T-helper 17 cell (primary cell): ENCODE measurements at regions not wholly inside any gene's neighbourhood (a gene's known extent, or its start where the extent isn't known, plus 50 kb on each side); places are given as distances from the start of the nearest gene placed in this dataset.
"Not testable (repeated sequence)": the region's sequence is repeated elsewhere in the genome, so short reads cannot be mapped to it uniquely, and the experiment has no call there.

Experiments
- ATAC-seq: fragments of 150-1000 bp; cut with Tn5 transposase; 2 replicates; pipeline ENCODE4 v1.10.0; 2021; ENCODE audit warnings: mild to moderate bottlenecking, moderate library complexity
- DNase-seq, 3 donors: peaks; one replicate each; pipeline versions ENCODE4 v3.0.0 to v3.0.0-alpha.2; 2020 to 2021
- H3K9me3 ChIP-seq: one replicate; pipeline ENCODE4 v1.7.0; 2013; ENCODE audit warnings: low read length, mild to moderate bottlenecking; ENCODE audit not compliant: control insufficient read depth, poor library complexity, severe bottlenecking
- H3K27ac Mint-ChIP-seq: one replicate; pipeline ENCODE4 v1.8.0; 2022; ENCODE audit warnings: mild to moderate bottlenecking, moderate library complexity, mixed read lengths
- H3K27me3 Mint-ChIP-seq: one replicate; pipeline ENCODE4 v1.8.0; 2022; ENCODE audit warnings: mixed read lengths
- H3K36me3 Mint-ChIP-seq: one replicate; pipeline ENCODE4 v1.8.0; 2022; ENCODE audit warnings: low read depth, mixed read lengths
- H3K4me1 Mint-ChIP-seq: one replicate; pipeline ENCODE4 v1.8.0; 2022; ENCODE audit warnings: mild to moderate bottlenecking, mixed read lengths
- H3K4me3 Mint-ChIP-seq: one replicate; pipeline ENCODE4 v1.8.0; 2022; ENCODE audit warnings: mild to moderate bottlenecking, moderate library complexity, mixed read lengths

- no peak for ATAC-seq
- H3K27me3 Mint-ChIP-seq = peaks cover 7% of the 10 kb centered on the region
- no peaks in the 10 kb centered on the region for H3K4me1 Mint-ChIP-seq
- H3K36me3 Mint-ChIP-seq = no peaks in the 10 kb centered on the region
- no peak for DNase-seq
- H3K4me3 Mint-ChIP-seq = no peak overlapping the region
- H3K27ac Mint-ChIP-seq = no peak overlapping the region
- no peaks in the 10 kb centered on the region for H3K9me3 ChIP-seq
Measured at GRCh38 chr11:96538622-96539021, 148.8 kb downstream of the JRKL start.

DNA sequence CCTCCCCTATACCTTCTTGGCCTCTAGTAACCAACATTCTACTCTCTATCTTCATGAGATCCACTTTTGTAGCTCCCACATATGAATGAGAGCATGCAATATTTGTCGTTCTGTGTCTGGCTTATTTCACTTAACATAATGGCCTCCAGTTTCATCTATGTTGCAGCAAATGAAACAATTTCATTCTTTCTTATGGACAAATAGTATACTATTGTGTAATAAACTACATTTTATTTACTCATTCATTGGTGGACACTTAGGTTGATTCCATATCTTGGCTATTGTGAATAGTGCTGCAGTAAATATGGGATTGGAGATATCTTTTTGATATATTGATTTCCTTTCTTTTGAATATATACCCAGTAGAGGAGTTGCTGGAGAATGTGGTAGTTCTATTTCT, 151.1 kb downstream of the JRKL start:
- Mint-ChIP-seq H3K27ac (no peak overlapping the region), H3K4me1 (no peaks in the 10 kb centered on the region), H3K36me3 (no peaks in the 10 kb centered on the region), H3K4me3 (no peak overlapping the region), H3K27me3 (peaks cover 7% of the 10 kb centered on the region)
- ATAC-seq = no peak
- no peak for DNase-seq
- no peaks in the 10 kb centered on the region for H3K9me3 ChIP-seq

- ATAC-seq = no peak
Measured at GRCh38 chr11:96543177-96543576, 153.4 kb downstream of the JRKL start.

GRCh38 chr11:96545192-96545591, 155.4 kb downstream of the JRKL start:
- not testable (repeated sequence) for H3K4me1 Mint-ChIP-seq, ATAC-seq, H3K27me3 Mint-ChIP-seq, H3K36me3 Mint-ChIP-seq, H3K27ac Mint-ChIP-seq, H3K4me3 Mint-ChIP-seq, DNase-seq, H3K9me3 ChIP-seq

More at GRCh38 chr11:96543177-96543576, 153.4 kb downstream of the JRKL start:
- H3K27me3 Mint-ChIP-seq = peaks cover 7% of the 10 kb centered on the region
- no peak for DNase-seq
- no peaks in the 10 kb centered on the region for H3K4me1 Mint-ChIP-seq
- no peak overlapping the region for H3K27ac Mint-ChIP-seq
- H3K4me3 Mint-ChIP-seq = no peak overlapping the region
- no peaks in the 10 kb centered on the region for H3K36me3 Mint-ChIP-seq
- H3K9me3 ChIP-seq = no peaks in the 10 kb centered on the region

GRCh38 chr11:96551136-96551535, 161.3 kb downstream of the JRKL start:
- Mint-ChIP-seq H3K36me3 (no peaks in the 10 kb centered on the region), H3K4me1 (no peaks in the 10 kb centered on the region), H3K27ac (no peak overlapping the region), H3K27me3 (no peaks in the 10 kb centered on the region), H3K4me3 (no peak overlapping the region)
- ATAC-seq (no peak), DNase-seq (no peak)
- no peaks in the 10 kb centered on the region for H3K9me3 ChIP-seq

DNA sequence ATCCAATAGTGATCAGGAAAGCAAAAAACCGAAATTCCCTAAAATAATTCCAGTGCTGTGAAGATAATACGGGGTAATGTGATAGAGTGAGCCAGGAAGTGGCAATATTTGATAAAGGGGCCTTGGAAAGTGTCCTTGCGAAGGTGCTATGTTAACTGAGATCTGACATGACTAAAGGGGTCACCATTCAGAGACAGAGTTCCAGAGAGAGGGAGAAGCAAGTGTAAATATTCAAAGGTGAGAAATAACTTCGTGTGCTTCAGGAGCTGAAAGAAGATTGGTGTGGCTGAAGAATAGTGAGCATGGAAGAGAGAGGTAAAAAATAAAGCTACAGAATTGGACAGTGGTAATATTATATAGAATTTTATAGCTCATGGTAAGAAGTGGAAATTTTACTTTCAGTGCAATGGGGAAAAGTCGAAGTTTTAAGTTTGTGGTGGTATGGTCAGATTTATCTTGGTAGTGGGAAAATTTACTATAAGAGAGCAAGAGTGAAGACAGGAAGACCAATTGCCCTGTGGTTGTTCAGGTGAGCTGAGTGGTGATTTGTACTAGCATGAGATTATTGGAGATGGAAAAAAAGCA, 164.5 kb downstream of the JRKL start:
- DNase-seq (no peak), ATAC-seq (no peak)
- Mint-ChIP-seq H3K36me3 (no peaks in the 10 kb centered on the region), H3K27me3 (no peaks in the 10 kb centered on the region), H3K27ac (no peak overlapping the region), H3K4me3 (no peak overlapping the region), H3K4me1 (no peaks in the 10 kb centered on the region)
- H3K9me3 ChIP-seq = no peaks in the 10 kb centered on the region

- not testable (repeated sequence) for H3K36me3 Mint-ChIP-seq, H3K4me3 Mint-ChIP-seq, H3K27ac Mint-ChIP-seq, H3K4me1 Mint-ChIP-seq, H3K27me3 Mint-ChIP-seq, ATAC-seq, DNase-seq, H3K9me3 ChIP-seq
Measured at GRCh38 chr11:96555826-96556225, 166.0 kb downstream of the JRKL start.

GRCh38 chr11:96560727-96561126, 170.9 kb downstream of the JRKL start:
- not testable (repeated sequence) for ATAC-seq, H3K36me3 Mint-ChIP-seq, H3K9me3 ChIP-seq, H3K4me1 Mint-ChIP-seq, H3K27me3 Mint-ChIP-seq, DNase-seq, H3K27ac Mint-ChIP-seq, H3K4me3 Mint-ChIP-seq

DNA sequence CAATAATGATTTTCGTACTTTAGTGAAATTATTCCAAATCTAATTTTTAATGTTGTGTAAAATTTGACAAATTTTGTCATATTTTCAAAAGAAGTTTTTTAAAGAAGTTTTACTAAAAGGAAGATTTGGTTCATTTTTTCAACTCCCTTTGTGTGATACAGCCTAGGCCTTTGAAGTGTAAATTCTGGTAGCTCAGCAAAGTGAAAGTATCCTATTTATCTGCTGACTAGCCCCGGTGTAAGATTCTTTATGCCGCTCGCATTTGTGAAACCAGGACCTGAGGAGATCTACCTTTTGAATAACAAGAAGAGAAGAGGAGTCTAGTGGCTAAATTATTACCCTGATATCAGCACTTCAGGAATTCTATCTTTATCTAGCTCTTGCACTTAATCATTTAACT, 177.4 kb downstream of the JRKL start:
- DNase-seq (no peak), ATAC-seq (no peak)
- Mint-ChIP-seq H3K27ac (no peak overlapping the region), H3K4me3 (no peak overlapping the region), H3K36me3 (no peaks in the 10 kb centered on the region), H3K4me1 (no peaks in the 10 kb centered on the region), H3K27me3 (no peaks in the 10 kb centered on the region)
- no peaks in the 10 kb centered on the region for H3K9me3 ChIP-seq

GRCh38 chr11:96567667-96568066, 177.9 kb downstream of the JRKL start:
- no peak overlapping the region for H3K27ac Mint-ChIP-seq
- no peaks in the 10 kb centered on the region for H3K27me3 Mint-ChIP-seq
- H3K4me1 Mint-ChIP-seq = no peaks in the 10 kb centered on the region
- no peak overlapping the region for H3K4me3 Mint-ChIP-seq
- ATAC-seq (no peak), DNase-seq (no peak)
- H3K36me3 Mint-ChIP-seq = no peaks in the 10 kb centered on the region
- H3K9me3 ChIP-seq = no peaks in the 10 kb centered on the region

- H3K4me3 Mint-ChIP-seq = no peak overlapping the region
- peaks cover 9% of the 10 kb centered on the region for H3K27me3 Mint-ChIP-seq
- no peaks in the 10 kb centered on the region for H3K9me3 ChIP-seq
- no peak for DNase-seq
- H3K27ac Mint-ChIP-seq = no peak overlapping the region
- H3K36me3 Mint-ChIP-seq = no peaks in the 10 kb centered on the region
- ATAC-seq = no peak
- H3K4me1 Mint-ChIP-seq = no peaks in the 10 kb centered on the region
Measured at GRCh38 chr11:96576383-96576782, 186.6 kb downstream of the JRKL start.

GRCh38 chr11:96578379-96578778, 188.6 kb downstream of the JRKL start:
- no peak overlapping the region for H3K4me3 Mint-ChIP-seq
- H3K27me3 Mint-ChIP-seq = peaks cover 9% of the 10 kb centered on the region
- H3K36me3 Mint-ChIP-seq = no peaks in the 10 kb centered on the region
- no peak overlapping the region for H3K27ac Mint-ChIP-seq
- DNase-seq (no peak), ATAC-seq (no peak)
- H3K4me1 Mint-ChIP-seq = no peaks in the 10 kb centered on the region
- no peaks in the 10 kb centered on the region for H3K9me3 ChIP-seq

DNA sequence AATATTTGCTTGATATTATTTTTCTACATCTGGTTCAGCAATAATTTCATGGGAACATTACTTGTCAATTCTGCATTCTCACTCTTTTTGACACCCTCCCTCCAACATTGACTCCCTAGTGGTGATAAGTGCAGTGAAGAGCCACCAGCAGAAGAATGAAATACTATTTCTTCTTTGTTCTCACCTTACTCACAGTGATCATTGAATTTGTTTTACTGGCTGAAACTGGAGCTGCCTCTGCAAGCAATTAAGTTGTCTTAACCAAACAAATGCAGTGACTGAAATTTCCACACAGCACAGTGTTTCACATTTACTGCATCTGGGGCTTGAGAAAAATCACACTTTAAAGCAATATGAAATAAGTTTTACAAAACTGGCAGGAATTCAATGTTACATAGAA, 189.8 kb downstream of the JRKL start:
- ATAC-seq = no peak
- H3K4me3 Mint-ChIP-seq = no peak overlapping the region
- no peak for DNase-seq
- H3K27ac Mint-ChIP-seq = no peak overlapping the region
- no peaks in the 10 kb centered on the region for H3K4me1 Mint-ChIP-seq
- H3K27me3 Mint-ChIP-seq = peaks cover 9% of the 10 kb centered on the region
- no peaks in the 10 kb centered on the region for H3K36me3 Mint-ChIP-seq
- H3K9me3 ChIP-seq = no peaks in the 10 kb centered on the region

GRCh38 chr11:96580476-96581040, 190.7 kb downstream of the JRKL start:
- no peak overlapping the region for H3K27ac Mint-ChIP-seq
- no peak overlapping the region for H3K4me3 Mint-ChIP-seq
- DNase-seq (no peak), ATAC-seq (no peak)
- no peaks in the 10 kb centered on the region for H3K4me1 Mint-ChIP-seq
- no peaks in the 10 kb centered on the region for H3K9me3 ChIP-seq
- peaks cover 9% of the 10 kb centered on the region for H3K27me3 Mint-ChIP-seq
- no peaks in the 10 kb centered on the region for H3K36me3 Mint-ChIP-seq
